HUDEP-2 (cell line): ENCODE measurements at regions not wholly inside any gene's neighbourhood (a gene's known extent, or its start where the extent isn't known, plus 50 kb on each side); places are given as distances from the start of the nearest gene placed in this dataset.

Experiments
- DNase-seq, 76 experiments: peaks; one replicate each; lab custom pipeline; 2025; ENCODE audit not compliant: unreplicated experiment in 76 of 76; lab: John Stamatoyannopoulos, UW

DNA sequence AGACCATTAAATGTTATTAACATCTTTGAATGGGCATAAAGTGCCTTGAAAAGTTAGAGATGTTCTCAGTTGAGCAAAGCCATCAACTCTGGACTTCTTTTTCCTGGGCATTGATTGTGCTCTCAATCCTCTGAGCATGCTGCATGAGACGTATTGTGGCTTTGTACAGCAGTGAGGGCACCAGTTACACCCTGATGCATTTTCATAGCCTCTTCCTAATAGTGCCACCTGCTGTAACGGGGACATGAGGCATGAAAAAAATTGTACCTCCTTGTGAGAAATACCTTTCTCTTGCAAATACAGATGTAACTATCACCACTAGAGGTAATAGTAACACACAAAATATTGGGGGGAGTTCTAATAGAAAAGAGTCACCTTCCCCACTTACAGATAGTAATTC, 697.5 kb downstream of the TMEM182 start:
- DNase-seq, result no peak

- no peak for DNase-seq
These were observed 700.3 kb downstream of the TMEM182 start for GRCh38 chr2:103462101-103462500.

DNA sequence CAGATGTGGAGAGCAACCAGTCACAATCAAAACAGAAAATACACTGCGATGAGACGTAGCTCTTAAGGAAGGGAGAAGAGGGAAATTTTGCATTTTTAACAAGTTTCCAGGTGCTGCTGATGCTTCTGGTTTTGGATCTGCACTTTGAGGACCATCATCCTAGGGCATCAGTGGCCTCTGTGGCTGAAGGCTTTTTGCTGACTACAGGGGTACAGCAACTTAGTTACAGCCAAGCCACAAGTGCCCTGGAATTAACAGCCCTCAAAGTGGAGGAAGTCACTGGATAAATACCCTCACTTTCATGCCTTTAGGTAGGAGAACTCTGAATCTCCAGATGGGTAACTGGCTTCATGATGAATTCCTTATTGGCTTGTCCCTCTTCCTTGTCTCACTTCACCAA, 700.9 kb downstream of the TMEM182 start:
- no peak for DNase-seq

GRCh38 chr2:103464831-103465230, 703.0 kb downstream of the TMEM182 start:
- DNase-seq, result no peak

DNA sequence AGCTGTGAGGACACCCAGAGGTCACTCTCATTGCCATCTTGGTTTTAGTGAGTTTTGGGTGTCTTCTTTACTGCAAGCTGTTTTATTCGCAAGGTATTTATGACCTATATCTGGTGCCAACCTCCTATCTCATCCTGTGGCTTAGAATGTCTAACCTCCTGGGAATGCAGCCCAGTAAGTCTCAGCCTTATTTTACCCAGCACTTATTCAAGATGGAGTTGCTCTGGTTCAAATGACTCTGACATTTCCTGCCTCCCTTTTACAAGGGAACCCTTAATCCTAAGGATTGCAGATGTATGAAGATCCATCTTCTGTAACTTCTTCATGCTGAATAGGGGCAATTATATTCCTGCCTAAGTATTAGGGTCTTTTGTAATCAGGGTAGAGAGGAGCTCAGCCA, 708.0 kb downstream of the TMEM182 start:
- DNase-seq, result no peak

GRCh38 chr2:103484906-103485305, 723.1 kb downstream of the TMEM182 start:
- no peak for DNase-seq

DNA sequence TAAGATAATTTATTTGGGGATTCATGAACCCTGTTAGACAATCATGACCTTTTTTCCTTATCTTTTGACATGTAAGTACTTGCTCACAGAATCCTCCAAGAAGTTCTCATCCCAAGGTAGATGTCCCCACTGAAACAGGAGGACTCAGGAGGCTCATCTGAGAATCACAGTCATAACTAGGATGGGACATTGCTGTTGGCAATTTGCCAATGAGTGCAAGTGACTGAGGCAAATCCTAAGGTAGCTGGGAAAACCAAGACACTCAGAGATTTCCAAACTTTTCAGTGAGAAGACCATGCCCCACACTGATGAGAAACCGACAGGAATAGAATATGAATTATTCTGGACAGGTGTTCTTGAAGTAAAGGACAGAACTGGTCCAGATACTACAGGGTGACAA, 735.0 kb downstream of the TMEM182 start:
- DNase-seq, result no peak

DNA sequence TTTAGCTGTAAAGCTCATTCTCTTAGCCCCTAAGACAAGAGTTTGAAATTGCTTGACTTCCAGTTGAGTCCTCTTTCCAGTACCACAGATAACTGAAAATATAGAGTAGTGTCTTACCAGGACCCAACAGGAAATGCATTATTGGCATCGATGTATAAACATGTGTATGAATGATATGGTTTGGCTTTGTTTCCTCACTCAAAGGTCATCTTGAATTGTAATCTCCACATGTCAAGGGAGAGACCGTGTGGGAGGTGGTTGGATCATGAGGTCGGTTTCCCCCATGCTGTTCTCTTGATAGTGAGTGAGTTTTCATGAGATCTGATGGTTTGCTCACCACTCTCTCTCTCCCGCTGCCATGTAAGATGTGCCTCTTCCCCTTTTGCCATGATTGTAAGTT, 745.0 kb downstream of the TMEM182 start:
- no peak for DNase-seq

GRCh38 chr2:103512442-103512841, 750.6 kb downstream of the TMEM182 start:
- no peak for DNase-seq

GRCh38 chr2:103520547-103520946, 758.7 kb downstream of the TMEM182 start:
- no peak for DNase-seq

DNA sequence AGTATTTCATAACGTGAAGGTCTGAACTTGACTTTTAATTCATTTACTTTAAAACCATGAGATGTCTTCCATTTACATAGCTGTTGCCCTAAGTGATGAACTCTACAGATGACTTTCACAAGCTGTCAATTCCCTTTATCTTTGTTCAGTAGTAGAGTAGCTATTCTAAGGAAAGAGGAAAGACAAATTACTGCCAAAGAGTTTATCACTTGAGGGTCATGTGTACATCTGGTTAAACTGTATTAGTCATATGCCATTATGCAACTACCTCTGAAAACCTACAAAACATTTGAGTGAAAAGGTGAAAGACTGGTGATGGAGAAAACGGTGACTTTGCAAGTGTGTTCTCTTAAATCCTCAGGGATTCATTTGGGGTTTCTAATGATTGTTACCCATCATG, 763.9 kb downstream of the TMEM182 start:
- DNase-seq, result no peak

DNA sequence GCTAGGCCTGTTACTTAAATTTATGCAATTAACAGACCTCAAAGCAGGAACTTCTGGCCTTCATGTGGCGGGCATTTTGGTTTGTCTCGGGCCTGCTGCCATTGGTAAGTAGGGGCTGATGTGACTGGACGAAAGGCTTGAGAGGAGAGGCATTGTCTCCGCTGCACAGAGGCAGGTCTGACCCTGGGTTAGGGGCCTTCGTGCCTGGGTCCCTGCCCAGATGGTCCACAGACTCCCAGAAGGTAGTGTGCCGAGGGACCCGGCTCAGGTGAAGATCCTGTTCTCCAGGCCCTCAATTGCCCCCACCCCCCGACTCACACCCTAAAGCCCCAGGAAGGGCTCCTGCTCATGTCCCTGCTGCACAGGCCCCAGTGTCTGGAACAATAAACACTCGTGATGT, 764.9 kb downstream of the TMEM182 start:
- DNase-seq, result no peak

GRCh38 chr2:103527278-103527677, 765.4 kb downstream of the TMEM182 start:
- DNase-seq, result no peak

DNA sequence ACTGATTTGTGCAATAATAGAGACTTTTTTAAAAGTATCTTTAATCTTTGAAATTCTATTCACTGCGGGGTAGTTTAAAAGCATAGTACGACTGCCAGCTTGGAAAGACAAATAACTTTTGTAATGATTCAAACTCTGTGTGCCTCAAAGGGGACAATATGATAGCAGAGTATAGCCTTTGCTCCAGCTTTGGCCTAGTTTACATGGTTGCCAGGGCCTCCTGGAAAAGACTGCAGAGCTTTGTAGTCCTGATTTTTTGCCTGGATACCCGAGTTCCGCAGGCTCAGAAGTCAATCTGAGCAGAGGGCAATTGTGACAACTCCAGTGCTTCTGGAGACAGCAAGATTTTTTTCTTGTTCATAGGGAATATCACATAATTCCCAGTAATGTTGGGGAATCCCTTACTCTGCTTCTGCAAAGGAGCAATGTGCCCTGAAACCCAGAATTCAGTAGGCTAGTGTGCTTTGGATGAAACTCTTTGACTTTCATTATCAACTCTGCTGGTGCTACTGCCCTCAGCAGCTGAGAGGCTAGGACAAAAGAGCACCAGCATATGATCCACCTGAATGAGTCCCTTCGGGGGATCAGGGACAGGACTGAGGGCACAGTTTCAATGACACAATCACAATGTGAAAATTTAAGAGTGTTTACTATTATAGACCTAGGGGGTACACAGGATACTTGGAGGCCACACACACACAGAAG, 768.1 kb downstream of the TMEM182 start:
- DNase-seq, result no peak

- no peak for DNase-seq
These were observed 790.9 kb downstream of the TMEM182 start for GRCh38 chr2:103552775-103553174.

DNA sequence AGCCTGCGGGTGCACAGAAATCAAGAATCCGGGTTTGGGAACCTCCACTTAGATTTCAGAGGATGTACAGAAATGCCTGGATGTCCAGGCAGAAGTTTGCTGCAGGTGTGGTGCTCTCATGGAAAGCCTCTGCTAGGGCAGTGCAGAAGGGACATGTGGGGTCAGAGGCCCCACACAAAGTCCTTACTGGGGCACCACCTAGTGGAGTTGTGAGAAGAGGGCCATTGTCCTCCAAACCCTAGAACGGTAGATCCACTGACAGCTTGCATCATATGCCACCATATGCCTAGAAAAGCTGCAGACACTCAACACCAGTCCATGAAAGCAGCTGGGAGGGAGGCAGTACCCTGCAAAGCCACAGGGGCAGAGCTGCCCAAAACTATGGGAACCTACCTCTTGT, 833.0 kb downstream of the TMEM182 start:
- no peak for DNase-seq

DNA sequence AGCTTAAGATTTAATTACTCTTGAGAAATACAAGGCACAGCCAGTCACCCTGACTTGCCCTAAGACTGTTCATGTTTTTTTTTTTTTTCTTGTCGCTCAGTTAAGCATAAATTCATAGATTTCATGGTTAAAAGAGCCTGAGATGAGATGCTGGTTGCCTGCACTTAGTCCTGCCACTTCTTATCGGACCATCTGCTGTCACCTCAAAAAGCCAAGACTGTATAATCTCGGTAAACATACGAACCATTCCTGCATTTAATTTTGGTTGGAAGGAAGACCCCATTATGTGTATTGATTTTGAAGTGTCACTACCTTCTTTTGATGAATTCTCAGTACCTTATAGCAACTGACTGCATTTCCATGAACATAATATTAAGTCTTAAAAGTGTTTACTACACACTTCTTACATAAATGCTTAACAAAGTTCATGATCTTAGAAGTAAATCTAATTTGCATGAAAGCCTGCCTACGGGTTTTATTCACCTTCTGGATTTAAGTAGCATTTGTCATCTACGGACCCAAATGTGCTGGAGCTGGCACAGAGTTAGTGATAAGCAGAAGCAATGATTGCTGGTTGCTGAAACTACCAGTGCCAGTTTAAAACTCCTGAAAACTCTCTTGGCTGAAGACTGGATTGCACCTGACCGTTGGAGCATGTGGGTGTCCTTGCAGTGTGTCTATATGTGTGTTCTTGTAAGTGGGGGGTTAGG, 843.4 kb downstream of the TMEM182 start:
- no peak for DNase-seq

DNA sequence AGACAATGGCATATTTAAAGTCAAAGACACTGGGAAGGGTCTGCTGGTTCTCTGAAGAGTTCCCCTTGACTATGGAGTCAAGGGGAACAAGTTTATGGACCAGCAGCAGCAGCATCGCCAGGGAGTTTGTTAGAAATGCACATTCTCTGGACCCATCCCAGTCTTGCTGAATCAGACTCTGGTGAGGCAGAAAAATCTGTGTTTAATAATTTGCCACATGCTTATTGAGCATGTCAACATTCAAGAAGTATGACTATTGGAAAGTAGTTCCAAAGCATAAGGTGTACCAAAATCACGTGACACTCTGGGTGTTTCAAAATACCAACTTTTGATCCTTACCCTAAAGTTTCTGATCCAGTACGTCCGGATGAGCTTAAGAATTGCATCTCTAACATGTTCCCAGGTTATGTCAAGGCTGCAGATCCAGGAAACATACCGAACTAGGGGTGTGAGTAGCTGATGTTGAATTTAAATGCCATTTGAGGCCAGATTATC, 853.8 kb downstream of the TMEM182 start:
- no peak for DNase-seq

DNA sequence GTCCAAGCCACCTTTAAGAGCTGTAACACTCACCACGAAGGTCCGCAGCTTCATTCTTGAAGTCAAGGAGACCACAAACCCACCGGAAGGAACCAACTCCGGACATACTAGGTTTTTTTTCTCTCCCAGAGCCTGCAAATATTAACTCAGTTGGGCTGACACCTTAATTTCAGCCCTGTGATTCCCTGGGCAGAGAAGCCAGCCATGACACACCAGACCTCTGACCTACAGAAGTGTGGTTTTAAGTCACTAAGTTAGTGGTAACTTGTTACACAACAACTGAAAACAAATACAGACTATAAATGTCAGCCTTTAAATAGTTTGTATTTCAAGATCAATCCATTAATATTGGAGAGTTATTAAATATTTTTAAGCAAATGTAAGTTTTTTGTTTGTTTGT, 855.1 kb downstream of the TMEM182 start:
- no peak for DNase-seq

DNA sequence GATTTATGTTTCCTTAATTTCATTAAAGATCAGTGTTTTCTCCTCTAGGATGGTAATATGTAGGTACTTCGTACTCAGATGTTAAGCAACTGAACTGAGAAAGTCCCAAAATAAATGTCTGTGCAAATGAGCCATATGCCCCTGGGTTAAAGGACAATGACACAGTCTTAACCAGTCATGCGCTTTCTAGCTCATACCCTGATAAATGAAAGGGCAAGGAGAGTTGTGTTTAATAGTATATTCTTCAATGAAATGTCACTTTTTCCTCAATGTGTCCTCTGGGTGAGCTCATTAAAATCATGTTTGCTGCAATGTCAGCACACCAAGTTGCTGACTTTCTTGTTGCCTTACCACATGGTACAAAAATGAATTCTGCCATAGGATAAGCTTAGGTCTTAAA, 856.3 kb downstream of the TMEM182 start:
- DNase-seq, result no peak

GRCh38 chr2:103627301-103627700, 865.5 kb downstream of the TMEM182 start:
- DNase-seq, result no peak

DNA sequence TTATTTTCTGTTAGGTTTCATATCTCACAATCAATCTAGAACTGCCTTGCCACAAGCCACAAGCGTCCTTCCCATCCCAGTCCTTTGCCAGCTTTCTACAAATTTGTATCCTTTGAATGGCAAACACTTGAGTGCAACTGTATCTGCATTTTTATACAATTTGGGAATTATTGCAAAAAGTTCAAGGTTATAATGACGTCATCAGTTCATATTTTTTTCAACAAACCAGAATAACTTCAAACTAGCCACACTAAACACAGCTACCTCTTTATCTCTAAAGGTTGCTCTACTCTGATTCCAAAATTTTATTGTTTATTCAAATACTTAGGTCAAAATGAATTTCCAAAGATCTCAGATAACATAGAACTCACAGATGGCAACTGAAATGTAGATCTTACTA, 877.1 kb downstream of the TMEM182 start:
- no peak for DNase-seq
